Thoracic aorta (tissue), 2 donors: ENCODE measurements at regions not wholly inside any gene's neighbourhood (a gene's known extent, or its start where the extent isn't known, plus 50 kb on each side); places are given as distances from the start of the nearest gene placed in this dataset.

Experiments used
- ATAC-seq: fragments of 150-250 bp; one replicate; pipeline ENCODE4 v1.8.0; 2017; ENCODE audit warnings: low read depth; ENCODE audit not compliant: insufficient number of reproducible peaks, low FRiP score
- DNase-seq: peaks from one replicate; pipeline ENCODE4 v3.0.0-alpha.2; 2020; ENCODE audit warnings: low spot score
- H3K27ac ChIP-seq, 2 donors: fragments of 200-600 bp; sonication (generic); 1 replicate in 1 of 2; 2 replicates in 1 of 2; pipeline ENCODE4 v1.5.1; 2016; ENCODE audit warnings: mild to moderate bottlenecking in 2 of 2, moderate library complexity in 2 of 2
- H3K27me3 ChIP-seq: fragments of 200-600 bp; sonication (generic); replicated peaks from 2 replicates; pipeline ENCODE4 v1.6.0; 2016; ENCODE audit warnings: mild to moderate bottlenecking; ENCODE audit not compliant: insufficient read depth
- H3K36me3 ChIP-seq: fragments of 200-600 bp; sonication (generic); one replicate; pipeline ENCODE4 v1.5.1; 2016
- H3K4me1 ChIP-seq, 2 donors: fragments of 200-600 bp; sonication (generic); 1 replicate in 1 of 2; 2 replicates in 1 of 2; pipeline versions ENCODE4 v1.5.1 to v1.6.0; 2016; ENCODE audit warnings: low read depth in 2 of 2, mild to moderate bottlenecking in 1 of 2; ENCODE audit not compliant: control insufficient read depth in 1 of 2
- H3K4me3 ChIP-seq: fragments of 200-600 bp; sonication (generic); 2 replicates; pipeline ENCODE4 v1.5.1; 2016; ENCODE audit warnings: mild to moderate bottlenecking
- H3K9me3 ChIP-seq: fragments of 200-600 bp; sonication (generic); 2 replicates; pipeline ENCODE4 v1.5.1; 2016
- CTCF ChIP-seq: fragments of 200-600 bp; sonication (generic); IDR thresholded peaks from one replicate; pipeline ENCODE4 v1.5.1; 2019; ENCODE audit warnings: antibody characterized with exemption

DNA sequence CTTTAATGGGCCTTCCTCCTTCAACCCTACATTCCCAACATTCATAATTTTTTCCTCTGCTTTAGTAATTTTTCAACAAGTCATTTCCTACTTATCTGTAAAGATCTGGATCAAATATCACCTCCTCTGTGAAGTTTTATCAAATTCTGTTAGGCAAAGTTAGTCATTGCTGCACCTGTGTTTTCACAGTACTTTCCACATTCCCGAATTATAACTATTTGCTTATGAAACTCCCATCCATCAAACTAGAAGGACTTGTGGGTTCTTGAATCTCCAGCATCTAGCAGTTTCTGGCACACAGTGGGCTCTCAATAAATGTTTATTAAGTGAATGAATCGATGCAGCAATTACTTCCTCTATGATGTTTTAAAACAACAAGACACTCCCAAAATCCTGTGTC lies 257.6 kb downstream of the HDGFL1 start:
- peak overlapping the region; percentile 77 to 86 for H3K27ac ChIP-seq

DNA sequence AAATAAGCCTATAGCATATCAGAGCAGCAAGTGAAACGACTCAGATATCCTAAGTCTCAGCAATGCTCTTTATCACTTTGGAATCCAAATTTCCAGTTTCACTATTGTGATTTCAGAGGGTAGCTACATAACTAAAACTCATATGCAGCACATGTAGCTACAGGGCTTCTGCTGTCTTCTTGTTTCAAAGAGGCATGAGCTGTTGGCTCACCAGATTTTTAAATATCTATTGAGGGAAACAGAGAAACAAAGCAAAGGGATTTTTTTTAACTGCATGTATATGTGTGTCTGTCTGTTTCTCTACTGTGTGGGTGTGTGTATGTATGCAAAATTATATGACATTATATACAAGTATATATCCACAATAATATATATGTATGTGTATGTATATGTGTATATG lies 258.4 kb downstream of the HDGFL1 start:
- Histone ChIP-seq H3K36me3 (no peaks in the 10 kb centered on the region), H3K27me3 (no peaks in the 10 kb centered on the region), H3K27ac (peak overlapping the region; percentile 77 to 86), H3K9me3 (no peaks in the 10 kb centered on the region), H3K4me1 (peaks cover 14 to 21% of the 10 kb centered on the region in 2 donors), H3K4me3 (peak overlapping the region; percentile 41)
- DNase-seq = no peak
- no peak for TF ChIP-seq CTCF
- no peak for ATAC-seq

More for the DNA sequence above, 257.6 kb downstream of the HDGFL1 start:
- H3K4me1 ChIP-seq = peaks cover 14 to 26% of the 10 kb centered on the region in 2 donors
- DNase-seq = no peak
- H3K4me3 ChIP-seq = no peak overlapping the region
- no peak for ATAC-seq
- no peak for TF ChIP-seq CTCF
- no peaks in the 10 kb centered on the region for H3K36me3 ChIP-seq
- no peaks in the 10 kb centered on the region for H3K27me3 ChIP-seq
- H3K9me3 ChIP-seq = no peaks in the 10 kb centered on the region

DNA sequence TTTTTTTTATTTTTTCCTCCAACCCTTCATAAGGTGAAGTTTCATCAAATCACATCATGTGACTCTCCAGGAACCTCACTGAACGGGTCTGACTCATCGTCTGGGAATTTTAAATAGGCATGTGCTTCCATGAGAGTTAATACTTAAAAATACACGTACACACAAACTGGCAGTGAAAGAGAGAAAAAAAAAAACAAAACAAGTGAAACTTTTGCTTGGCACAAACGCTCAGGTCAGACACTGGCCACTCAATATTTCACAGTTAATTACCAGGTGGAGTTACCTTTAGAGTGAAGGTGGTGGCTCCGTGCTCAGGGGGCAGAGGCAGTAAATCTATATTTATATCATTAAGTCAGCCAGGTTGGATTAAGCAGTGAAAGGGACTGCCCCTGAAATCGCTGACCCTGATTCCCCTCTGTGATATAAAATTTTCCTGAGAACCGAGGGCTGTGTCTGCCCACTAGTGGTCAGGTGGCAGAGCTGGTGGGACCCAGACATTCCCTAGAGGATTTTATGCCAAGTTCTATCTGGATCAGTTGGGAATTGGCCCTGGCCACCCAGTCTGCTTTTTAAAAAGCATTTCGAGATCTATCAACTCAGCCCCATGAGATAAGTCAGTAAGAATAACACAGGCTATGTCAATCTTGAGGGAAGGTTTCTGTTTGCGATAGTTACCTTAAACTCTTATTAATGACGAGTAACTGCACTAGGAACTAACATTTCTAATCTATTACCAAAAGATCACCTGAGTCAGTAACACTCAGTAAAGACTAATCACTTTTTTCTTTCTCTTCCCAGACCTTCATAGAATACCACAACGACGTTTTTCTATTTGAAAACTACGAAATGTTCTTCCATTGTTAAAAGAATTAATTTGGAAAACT lies 259.1 kb downstream of the HDGFL1 start:
- H3K36me3 ChIP-seq = no peaks in the 10 kb centered on the region
- peak; percentile 100 for ATAC-seq
- DNase-seq = peak; percentile 10
- peaks cover 14 to 21% of the 10 kb centered on the region in 2 donors for H3K4me1 ChIP-seq
- peak overlapping the region; percentile 58 for H3K4me3 ChIP-seq
- H3K27ac ChIP-seq = peak overlapping the region; percentile 77 to 86
- TF ChIP-seq CTCF = peak; percentile 73
- H3K27me3 ChIP-seq = no peaks in the 10 kb centered on the region
- H3K9me3 ChIP-seq = no peaks in the 10 kb centered on the region

DNA sequence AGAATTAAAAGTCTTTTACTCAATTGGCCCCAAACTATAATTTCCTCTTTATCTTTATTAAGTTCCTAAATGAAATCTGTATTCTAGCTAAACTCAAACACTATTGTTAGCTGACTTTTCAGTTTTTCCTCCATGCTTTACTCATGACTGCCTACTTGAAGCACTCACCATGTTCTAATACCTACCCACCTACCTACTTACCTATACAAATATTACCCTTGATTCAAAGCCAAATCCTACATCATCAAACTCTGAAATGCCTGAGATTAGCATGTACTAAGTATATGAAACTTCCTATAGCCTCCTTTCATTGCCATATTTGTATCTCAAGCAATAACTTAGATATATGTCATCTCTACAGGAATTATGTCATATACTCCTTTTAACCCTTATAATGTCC lies 259.7 kb downstream of the HDGFL1 start:
- Histone ChIP-seq H3K4me1 (peaks cover 12 to 21% of the 10 kb centered on the region in 2 donors), H3K4me3 (no peak overlapping the region), H3K27me3 (no peaks in the 10 kb centered on the region), H3K27ac (peak overlapping the region; percentile 77 to 86), H3K36me3 (no peaks in the 10 kb centered on the region), H3K9me3 (no peaks in the 10 kb centered on the region)
- DNase-seq (no peak), ATAC-seq (no peak)
- no peak for TF ChIP-seq CTCF

DNA sequence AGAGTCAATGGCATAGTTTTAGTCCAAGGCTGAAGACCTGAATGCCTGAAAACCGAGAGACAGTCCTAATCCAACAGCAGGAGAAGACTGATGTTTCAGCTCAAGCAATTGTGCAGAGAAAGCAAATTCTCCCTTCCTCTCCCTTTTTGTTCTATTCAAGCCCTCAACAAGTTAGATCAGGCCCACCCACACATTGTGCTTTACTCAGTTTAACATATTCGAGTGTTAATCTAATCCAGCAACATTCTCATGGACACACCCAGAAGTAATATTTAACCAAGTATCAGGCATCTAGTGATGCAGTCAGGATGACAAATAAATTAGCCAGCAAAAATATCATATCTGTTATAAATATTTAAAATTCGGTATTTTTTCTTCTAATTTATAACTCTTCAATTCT lies 261.1 kb downstream of the HDGFL1 start:
- Histone ChIP-seq H3K27ac (no peak overlapping the region), H3K4me3 (no peak overlapping the region), H3K4me1 (peaks cover 9 to 21% of the 10 kb centered on the region in 2 donors), H3K27me3 (no peaks in the 10 kb centered on the region), H3K9me3 (no peaks in the 10 kb centered on the region), H3K36me3 (no peaks in the 10 kb centered on the region)
- no peak for ATAC-seq
- DNase-seq = no peak
- no peak for TF ChIP-seq CTCF
